ENCODE measurements at regions not wholly inside any gene's neighbourhood (a gene's known extent, or its start where the extent isn't known, plus 50 kb on each side); places are given as distances from the start of the nearest gene placed in this dataset.

DNA sequence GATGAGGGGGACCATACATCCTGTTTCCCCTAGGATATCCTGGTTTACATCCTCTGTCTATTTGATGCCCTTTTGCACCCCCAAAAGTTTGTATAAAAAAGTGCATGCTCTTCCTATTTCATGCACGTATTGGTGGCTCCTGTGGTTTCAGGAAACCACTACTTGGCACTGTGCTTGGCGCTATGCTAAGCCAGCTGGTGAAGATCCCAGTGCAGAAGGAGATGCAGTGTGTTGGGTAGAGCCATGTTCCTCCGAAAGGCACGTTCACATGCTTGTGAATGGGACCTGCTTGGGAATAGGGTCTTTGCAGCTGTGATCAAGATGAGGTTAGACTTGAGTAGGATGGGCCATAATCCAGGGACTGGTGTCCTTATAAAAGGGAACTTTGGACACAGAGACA is 419.7 kb downstream of the GALR1 start:
- no peak for DNase-seq

DNA sequence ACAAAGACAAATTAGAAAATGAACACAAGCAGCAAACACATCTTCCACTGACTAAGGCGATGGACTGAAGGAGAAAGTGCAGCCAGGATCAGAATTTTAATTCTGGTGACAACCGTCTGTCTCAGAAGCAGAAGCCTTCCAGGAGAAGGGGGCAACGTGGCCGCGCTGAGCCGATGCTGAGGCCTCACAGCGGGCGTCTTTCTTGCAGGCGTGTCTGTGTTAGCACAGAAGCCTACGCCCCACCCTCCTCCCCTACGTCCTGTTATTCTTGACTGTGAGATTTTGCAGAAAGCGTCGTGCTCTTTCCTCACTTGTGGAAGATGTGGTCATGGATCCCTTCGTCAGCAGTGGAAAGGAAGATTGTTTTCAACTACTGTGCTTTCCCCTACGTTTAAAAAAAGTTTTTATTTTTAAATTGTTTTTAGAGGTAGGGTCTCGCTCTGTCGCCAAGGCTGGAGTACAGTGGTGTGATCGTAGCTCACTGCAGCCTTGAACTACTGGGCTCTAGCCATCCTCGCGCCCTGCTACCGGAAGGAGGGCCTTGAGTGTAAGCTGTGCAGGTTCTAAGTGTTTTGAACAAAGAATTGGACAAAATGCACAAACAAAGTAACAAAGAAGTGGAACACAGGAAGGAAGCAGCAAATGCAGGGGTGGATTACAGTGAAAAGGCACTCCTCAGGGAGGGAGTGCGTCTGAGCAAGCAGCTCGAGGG is 422.0 kb downstream of the GALR1 start:
- DNase-seq, result no peak

DNA sequence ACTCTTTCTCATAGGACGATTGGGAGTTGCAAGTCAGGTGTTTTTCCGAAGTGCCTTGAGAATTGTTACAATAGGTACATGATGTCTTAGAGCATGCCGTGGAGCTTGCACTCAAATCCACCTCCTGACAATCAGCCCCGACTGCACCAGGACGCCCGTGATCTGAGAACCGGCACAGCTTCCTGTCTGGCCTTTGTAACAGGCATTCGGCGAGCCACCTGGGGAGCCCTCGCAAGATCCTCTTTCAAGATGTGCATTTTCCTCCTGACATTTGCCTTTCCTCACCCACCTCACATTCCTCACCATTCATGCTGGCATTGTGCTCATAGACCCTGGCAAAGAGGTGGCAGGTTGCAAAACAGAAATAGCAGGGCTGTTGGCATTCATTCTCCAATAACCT is 427.3 kb downstream of the GALR1 start:
- DNase-seq, result no peak

DNA sequence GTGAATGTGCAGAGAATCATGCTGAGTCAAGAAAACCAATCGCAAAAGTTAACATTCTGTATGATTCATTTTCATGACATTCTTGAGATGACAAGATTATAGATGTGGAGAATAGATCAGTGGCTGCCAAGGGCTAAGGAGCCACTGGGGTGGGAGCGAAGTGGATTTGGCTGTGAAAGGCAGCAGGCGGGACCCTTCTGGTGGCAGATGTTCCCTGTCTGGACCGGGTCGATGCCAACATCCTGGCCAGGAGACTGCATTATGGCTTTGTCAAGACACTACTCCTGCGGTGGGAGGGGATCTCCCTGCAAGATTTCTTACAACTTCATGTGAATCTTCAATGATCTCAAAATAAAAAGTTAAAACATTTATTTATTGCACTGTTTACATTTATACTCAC is 427.9 kb downstream of the GALR1 start:
- no peak for DNase-seq

DNA sequence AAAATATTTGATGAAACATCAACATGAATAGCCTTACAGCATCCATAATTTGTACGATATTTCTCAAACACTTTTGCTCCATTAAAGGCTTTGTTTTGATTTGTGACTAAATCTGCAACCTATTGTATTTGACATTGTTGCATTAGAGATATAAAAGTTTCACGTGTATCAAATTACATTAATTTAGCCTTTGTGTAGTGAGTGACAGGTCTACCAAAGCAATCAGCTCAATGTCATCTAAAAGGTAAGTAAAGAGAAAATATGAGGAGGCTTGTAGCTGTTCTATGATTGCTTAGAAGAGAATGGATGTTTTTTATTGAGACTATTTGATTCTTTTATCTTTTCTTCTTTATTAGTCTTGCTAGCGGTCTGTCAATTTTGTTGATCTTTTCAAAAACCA is 430.2 kb downstream of the GALR1 start:
- DNase-seq, result no peak

DNA sequence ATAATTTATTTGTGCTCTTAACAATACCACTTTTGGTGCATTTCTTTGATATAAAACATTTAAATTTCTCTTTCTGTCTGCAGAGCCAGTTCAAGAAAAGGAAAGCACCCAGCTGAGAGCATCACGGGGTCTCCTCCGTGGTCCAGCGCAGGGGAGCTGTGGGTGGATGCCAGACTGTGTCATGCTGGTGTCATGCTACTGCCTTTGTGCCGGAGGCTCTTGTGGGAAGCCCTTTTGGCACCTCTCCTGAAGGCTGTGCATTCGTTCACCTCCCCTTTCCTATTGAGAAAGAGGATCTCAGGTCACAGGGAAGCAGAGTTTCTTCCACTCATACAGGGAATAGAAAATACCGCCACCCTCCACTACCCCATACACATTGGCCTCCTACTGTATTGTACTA is 450.4 kb downstream of the GALR1 start:
- DNase-seq, result no peak

DNA sequence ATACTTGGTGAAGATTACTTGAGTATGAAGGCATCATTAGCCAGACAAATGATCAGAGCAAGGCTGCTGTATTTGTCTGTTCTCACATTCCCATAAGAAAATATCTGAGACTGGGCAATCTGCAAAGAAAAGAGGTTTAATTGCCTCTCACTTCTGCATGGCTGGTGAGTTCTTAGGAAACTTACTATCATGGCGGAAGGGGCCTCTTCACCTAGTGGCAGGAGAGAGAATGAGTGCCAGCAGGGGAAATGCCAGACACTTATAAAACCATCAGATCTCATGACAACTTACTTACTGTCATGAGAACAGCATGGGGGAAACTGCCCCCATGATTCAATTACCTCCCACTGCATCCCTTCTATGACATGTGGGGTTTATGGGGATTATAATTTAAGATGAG is 452.3 kb downstream of the GALR1 start:
- no peak for DNase-seq

DNA sequence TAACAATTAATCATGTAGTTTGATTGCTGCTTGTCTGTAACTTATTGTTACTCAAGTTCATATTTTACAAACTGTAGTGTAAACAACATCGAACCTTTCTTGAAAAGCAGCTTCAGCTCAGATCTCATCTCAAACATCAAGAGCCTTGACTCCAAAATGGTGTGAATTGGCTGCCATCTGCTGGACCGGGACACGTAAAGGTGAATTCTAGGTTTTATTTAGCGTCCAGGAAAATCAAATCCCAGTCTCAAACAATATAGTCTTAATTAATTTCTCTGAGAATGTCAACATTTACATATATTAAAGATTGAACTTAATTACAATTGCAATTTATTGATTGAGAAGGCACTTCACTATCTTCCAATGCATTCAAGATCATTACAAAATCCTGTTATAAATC is 453.0 kb downstream of the GALR1 start:
- no peak for DNase-seq

DNA sequence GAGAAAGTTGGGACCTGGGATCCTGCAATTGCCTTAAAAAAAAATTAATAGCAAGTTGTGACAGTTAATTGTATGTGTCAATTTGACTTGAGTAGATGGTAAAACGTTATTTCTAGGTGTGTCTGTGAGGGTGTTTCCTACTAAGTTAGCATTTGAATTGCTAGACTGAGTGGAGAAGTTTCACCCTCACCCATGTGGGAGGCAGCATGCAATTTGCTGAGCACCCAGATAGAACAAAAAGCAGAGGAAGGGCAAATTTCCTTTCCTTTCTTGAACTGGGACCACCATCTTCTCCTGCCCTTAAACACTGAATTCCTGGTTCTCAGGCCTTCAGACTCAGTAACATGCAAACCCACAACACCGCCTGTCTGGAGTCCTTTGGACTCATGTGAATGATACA is 455.7 kb downstream of the GALR1 start:
- no peak for DNase-seq

DNA sequence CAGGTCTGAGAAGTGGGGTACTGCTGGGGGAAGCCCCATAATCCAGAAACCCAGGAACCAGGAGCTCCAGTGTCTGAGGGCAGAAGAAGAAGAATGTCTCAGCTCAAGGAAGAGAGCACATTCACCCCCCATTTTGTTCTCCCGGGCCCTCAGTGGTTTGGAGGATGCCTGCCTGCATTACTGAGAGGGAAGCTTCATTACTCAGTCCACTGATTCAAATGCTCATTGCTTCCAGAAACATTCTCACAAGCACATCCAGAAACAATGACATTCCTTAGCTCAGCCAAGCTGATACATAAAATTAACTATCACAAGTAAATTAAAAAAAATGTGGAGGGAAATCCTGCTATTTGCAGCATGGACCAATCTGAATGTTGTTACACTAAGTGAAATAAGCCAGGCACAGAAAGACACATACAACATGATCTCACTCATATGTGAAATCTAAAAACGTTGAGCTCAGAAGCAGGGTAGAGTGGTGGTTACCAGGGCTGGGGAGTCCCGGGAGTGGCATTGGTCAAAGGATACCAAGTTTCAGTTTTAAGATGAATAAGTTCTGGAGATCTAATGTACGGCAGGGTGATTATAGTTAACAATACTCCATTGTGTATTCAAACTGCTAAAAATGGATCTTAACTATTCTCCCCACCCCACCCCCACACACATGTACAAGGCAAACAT is 459.3 kb downstream of the GALR1 start:
- no peak for DNase-seq

DNA sequence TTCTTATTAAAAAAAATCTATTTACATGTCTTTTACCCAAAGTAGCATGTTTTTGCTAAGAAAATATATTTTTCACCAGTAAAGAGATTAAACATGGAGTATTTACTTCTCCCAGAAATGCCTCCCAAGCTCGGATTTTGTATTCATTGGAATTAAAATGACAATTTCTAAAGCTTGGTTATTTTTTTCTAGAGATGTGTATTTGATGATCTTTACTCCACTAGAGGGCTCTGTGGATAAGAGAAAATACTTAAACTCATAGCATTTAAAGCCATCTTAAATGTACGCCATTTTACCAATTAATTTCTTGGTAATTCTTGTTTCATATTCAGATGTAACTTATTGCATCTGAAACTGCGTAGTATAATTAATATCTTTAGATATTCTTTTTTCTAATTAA is 461.4 kb downstream of the GALR1 start:
- no peak for DNase-seq

DNA sequence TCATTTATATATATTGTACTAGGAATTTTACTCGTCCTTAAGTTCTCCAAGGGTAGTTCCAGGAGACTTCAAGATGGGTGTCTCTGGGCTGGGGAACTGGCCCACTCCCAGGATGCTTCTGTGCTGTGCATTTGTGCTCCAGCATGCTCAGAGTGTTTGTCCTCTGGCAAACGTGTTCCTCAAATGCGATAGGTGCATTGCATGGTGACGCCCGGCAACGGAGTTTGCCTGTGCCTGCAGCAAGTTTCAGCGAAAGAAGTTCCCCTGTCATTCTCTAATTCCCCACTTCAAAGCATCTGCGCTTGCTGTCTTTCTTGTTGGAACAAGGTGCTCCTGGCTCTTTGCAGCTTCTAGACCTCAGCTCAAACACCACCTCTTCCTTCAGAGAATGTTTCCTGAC is 465.1 kb downstream of the GALR1 start:
- DNase-seq, result no peak

DNA sequence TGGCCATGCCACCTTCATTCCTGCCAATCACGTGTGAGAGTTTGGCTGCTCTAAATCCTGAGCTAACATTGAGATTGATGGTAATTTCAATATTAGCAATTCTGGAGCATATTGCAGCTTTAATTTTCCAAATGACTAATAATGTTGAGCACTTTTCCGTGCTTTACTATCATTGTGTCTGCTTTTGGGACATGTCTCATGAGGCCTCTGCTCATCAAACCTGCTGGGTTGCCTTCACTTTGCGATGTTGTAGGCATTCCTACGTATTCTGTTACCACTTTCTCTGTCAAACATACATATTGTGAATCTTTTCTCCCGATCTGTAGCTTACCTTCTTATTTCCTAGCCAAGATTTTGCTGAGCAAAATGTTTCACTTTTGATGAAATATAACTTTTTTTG is 466.6 kb downstream of the GALR1 start:
- no peak for DNase-seq

DNA sequence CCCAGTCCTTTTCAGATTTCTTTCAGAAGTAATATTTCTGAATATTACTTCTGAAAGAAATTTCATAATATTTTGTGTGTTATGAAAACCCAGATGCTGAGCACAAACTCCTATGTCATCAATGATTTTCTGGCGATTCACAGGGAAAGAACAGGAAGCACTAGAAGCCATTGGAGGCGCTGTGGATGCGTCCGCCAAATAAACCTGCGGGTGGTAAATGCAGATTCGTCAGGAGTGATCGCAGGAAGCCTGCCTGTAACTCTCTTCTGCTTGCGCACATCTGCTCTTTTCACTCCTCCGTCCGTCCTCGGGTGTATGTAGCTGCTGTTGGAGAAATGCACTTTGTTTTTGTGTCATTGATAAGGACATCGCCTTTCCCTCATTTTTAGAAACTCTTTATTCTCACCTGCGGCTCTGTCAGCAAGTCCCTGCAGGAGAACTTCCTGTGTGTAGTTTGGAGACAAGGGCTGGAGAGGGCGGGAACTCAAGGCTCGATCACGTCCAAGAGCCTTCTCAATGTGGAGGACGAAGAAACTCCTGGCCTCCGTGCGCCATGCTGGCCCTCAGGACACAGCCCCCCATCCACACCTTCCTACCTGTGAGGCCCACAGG is 483.8 kb downstream of the GALR1 start:
- no peak for DNase-seq

DNA sequence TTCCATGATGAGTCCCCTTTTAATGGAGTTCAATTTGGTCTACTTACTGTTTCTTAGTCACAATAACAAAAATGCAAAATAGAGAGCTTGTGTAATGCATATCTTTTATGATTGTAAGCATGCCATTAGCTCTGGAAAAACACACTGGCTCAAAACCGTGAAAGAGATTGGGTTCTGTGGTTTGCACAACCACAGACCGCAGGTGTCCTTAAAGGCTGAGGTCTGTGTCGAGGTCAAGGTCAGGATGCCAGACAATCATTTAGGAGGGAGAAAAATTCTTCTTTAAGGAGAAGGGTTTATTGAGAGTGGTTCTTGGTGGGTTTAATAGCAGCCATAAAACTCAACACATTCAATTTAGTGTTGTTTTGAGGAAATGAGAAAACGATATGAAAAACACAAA is 487.2 kb downstream of the GALR1 start:
- no peak for DNase-seq

DNA sequence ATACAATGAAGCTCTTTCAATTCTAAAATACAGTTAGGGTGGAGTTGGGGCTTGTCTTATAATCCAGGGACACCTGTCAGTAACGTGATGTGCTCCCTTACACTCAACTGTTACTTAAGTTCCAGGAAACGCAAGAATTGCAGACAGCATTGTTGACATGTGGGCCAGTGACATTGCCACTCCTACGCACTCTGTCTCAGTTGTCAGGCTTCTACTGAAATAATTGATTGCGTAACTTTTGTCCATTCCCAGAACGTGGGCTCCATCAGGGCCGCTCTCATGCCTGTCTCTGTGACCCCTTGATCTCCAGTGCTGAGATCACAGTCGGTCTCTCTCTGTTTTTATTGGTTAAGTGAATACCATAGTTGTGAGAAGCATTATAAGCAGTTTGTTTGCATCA is 487.8 kb downstream of the GALR1 start:
- DNase-seq, result no peak

DNA sequence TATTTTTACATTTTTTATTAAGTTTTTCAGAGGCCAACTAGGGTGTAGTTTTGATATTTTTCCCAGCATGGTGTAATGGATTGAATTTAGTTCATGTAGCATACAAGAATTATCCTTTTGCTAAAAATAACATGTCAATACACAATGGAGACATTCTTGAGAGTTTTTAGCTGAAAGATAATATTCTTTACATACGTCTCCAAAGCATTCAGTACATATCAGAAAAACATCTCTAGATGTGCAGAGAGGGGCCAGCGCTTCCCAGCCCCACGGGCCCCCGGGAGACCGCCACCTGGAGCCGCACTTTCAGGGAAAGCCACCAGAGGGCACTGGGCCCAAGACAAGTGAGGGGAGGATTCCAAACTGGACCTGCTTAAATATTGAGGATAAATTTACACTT is 499.4 kb downstream of the GALR1 start:
- DNase-seq, result peak; percentile 57

DNA sequence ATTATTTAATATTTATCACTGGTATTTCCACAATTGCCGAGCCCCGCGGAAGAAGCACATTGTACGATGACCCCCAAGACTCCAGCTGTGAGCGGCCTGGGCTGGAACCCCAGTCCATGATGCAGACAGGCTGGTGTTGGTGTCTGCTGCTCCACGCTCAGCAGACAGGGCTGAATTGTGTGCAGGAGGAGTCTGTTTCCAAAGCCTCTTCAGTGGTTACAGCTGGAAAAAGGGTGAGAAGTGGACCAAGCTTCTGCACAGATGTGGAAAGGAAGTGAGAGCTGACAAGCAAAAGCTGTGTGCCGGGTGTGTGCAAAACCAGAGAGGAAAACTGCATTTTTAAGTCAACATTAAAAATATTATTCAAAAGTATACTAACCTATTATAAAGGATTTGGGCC is 500.4 kb downstream of the GALR1 start:
- no peak for DNase-seq

DNA sequence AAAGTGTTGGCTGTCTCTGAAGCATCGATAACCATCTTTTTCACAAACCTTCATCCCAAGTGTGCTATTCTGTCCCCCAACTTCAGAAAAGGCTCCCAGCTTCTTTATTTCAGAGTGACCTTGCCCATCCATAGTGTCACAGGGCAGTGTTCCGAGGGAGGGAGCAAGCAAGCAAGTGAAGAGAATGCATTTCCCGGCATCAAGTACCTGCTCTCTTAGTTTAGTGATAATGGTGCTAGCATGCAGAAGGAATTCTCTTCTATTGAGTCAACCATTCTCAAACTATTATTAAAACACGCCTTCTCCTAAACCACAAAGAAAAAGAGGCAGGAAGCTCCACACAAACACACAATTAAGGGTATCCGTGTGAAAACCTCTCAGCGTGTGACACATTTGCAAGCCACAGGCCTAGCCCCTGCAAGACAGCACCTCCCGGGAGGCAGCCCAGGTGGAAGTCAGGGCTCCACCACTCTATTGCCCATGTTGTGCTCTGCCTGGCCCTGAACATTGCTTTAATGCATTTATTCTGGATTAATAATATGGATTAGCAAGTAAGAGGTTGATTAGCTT is 504.9 kb downstream of the GALR1 start:
- DNase-seq, result no peak

DNA sequence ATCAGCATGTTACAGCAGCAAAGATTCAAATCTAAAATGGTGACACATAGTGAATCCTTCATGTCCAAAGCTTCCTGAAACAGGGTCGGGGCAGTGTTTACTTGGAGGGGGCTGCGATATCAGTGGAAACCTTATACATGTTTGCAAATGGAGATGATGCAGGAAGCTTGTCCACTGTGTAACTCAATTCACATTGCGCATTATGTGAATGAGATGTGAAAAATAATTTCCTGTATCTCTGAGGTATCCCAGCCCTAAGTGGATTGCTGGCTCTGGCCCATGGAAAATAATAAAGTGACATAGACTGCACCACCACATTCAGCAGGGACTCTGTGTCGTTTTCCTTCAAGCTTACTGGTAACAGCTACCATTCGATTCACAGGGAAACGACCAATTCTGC is 505.5 kb downstream of the GALR1 start:
- DNase-seq, result no peak

DNA sequence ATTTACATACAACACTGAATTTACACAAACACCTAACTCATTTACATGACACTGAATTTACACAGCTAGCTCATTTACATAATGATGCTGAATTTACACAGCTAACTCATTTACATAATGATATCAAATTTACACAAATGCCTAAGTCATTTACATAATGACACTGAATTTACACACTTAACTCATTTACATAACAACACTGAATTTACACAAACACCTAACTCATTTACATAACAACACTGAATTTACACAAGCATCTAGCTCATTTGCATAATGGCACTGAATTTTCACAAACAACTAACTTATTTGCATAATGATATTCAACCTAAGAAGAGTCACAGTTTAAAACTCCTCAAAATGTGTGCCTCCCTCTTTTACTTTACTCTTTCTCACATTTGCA is 511.7 kb downstream of the GALR1 start:
- DNase-seq, result no peak

DNA sequence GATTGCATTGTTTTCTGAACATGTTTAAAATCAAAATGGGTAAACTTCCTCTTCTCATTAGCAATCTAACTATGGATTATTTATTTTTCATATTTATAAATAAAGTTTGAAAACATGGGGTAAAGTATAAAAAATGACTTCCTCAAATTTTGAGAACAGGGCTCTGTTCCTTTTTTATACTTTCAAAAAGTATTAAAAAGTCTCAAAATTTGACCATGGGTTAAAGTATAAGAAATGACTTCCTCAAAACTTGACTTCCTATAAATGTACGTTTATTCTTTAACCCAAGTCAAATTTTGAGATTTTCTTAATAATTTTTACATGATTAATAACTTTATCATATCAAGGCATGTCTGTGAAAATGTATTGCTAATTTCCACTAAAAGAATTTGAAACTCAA is 512.4 kb downstream of the GALR1 start:
- DNase-seq, result no peak

DNA sequence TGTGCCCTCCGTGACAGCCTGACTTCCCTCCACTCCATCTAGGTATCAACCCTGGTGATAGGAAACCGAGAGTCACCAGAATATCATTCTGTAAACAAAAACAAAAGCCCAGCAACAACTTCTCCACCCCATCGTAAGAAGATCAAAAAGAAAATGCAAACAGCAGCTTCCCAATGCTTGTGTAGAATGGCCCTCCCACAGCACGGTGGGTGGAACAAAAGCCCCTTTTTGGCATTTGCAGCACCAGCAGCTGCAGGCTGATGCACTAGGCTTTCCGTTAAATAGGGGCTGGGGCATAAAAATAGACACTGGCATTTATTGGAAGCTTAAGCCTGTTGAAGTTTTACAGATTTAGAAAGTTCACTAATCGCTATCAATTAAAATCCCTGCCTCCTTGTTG is 513.0 kb downstream of the GALR1 start:
- DNase-seq, result no peak

DNA sequence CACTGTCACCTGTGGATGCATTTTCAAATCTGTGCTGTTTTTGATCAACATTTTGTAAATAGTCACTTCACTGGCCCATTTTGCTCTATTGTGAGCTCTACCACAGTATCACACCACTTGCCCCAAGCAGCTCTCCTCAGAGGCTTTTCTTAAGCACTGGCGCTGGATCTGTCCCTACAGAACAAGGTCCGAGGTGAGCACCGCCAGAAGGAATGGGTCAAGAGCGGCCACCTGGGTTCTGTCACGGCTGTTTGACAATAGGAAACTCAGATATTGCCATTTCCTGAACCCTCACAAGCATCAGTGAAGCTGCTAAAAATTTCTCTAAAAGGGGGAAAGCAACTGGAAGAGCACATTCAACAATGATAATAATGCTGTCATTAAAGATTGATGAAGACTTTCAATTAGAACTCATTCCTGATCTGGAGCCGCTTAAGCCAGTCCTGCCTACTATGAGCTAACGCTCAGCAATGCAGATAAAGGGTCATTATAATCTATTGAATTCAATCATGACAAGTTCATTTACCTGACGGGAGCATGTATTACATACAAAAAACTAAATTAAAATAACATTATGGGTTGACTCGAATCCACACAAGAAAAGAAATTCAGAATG is 514.0 kb downstream of the GALR1 start:
- DNase-seq, result no peak
